ENCODE measurements at regions not wholly inside any gene's neighbourhood (a gene's known extent, or its start where the extent isn't known, plus 50 kb on each side); places are given as distances from the start of the nearest gene placed in this dataset.

- TF ChIP-seq CTCF (IDR thresholded peaks at IDR 0.05; ENCODE audit: control extremely low read depth in 1 of 3, insufficient read depth in 1 of 3, low read depth in 1 of 3, low read length in 3 of 3) (no peak), TAF1 (IDR thresholded peaks at IDR 0.05; ENCODE audit: low read depth, low read length) (no peak), SUZ12 (IDR thresholded peaks at IDR 0.05; ENCODE audit: low read length) (no peak), GABPA (IDR thresholded peaks at IDR 0.05; ENCODE audit: borderline replicate concordance, insufficient read depth, low read length) (no peak), CHD2 (IDR thresholded peaks at IDR 0.05; ENCODE audit: low read length) (no peak), BCL11A (IDR thresholded peaks at IDR 0.05; ENCODE audit: low read depth in 2 of 2, low read length in 2 of 2) (no peak)
Measured at GRCh38 chr9:14373336-14373666, 59.4 kb upstream of the NFIB start.
